SH-SY5Y (cell line): ENCODE measurements at regions not wholly inside any gene's neighbourhood (a gene's known extent, or its start where the extent isn't known, plus 50 kb on each side); places are given as distances from the start of the nearest gene placed in this dataset.

Source experiments
- GATA2 ChIP-seq: IDR thresholded peaks from 2 replicates; pipeline ENCODE4 v1.6.1; 2011; ENCODE audit warnings: mild to moderate bottlenecking, low read depth, low read length
- GATA3 ChIP-seq: IDR thresholded peaks from 2 replicates; pipeline ENCODE4 v1.6.1; 2011; ENCODE audit warnings: low read depth, mild to moderate bottlenecking, low read length, moderate library complexity

DNA sequence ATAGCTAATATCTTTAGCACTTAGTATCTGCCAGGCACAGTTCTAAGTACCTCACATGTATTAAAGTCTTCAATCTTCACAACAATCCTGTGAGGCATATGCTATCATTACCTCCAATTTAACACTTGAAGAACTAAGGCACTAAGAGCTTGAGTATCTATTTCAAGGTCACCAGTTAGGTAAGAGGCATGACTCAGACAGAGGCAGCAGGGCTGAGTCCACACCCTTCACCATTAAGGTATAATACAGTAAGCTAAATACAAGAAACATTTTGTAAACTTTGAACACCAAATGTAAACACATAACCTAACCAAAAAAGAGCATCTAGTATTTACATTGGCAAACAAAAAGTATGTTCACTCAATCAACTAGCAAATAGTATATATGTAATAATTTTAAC lies 1410.9 kb downstream of the PCDH18 start:
- TF ChIP-seq GATA2 = no peak
- TF ChIP-seq GATA3 = no peak

DNA sequence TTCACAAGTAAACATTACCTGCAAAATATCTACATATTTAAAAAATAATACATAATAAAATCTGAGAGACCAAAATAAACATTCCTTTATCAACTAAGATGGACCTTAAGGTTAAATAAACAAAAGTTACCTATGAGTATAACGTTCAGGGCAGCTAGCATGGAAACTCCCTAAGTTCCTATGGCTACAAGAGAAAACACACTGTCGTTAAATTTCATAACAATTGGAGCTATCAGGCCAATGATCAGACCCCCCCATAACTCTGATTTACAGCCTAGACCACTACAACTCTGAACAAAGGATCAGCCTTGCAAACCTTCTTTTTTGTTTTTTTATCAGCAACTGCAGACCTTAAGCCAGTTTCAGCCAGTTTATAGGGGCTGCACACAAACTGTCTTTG lies 1418.4 kb downstream of the PCDH18 start:
- TF ChIP-seq GATA2 = no peak
- no peak for TF ChIP-seq GATA3

DNA sequence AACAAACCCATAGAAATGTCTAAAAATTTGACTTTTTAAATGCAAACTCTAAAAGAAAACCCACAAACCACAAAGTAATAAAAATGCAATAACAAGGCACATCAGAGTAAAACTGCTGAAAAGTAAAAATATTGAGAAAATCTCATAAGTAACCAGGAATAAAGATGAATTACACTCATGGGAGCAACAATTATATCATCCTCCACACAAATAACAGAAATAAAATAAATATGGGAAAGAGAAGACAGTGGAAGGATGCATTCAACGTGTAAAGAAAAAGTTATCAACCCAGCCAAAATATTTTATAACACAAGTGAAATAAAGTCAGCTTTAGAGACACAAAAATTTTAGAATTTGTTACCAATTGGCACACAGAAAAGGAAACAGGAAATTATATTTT lies 1420.2 kb downstream of the PCDH18 start:
- TF ChIP-seq GATA2 (no peak), GATA3 (no peak)

- TF ChIP-seq GATA2 = no peak
- no peak for TF ChIP-seq GATA3
Measured at GRCh38 chr4:136106753-136107152, 1425.5 kb downstream of the PCDH18 start.

DNA sequence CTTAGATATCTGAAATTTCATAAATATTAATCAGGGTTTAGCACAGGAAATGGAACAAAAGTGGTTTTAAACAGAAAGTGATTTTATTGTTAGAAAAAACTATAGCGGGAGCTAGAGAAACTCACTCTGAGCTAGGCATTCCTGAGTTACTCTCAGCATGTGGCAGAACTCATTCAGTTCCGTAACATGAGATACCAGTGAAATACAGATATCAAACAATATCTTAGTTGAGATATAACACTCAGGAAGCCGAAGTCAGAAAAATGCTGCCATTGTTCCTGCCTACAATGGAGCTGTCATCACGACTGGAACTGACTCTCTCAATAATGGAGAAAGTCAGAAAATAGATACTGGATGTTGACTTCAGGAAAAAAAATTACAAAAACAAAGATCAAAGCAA lies 1428.7 kb downstream of the PCDH18 start:
- TF ChIP-seq GATA3 (no peak), GATA2 (no peak)

GRCh38 chr4:136097676-136098075 lies 1434.6 kb downstream of the PCDH18 start:
- TF ChIP-seq GATA2 (no peak), GATA3 (no peak)

- no peak for TF ChIP-seq GATA3
- TF ChIP-seq GATA2 = no peak
Measured at GRCh38 chr4:136088211-136088867, 1444.0 kb downstream of the PCDH18 start.

- TF ChIP-seq GATA2 = no peak
- no peak for TF ChIP-seq GATA3
Measured at GRCh38 chr4:136078976-136079375, 1453.3 kb downstream of the PCDH18 start.

- no peak for TF ChIP-seq GATA3
Measured at GRCh38 chr4:136056748-136057147, 1475.5 kb downstream of the PCDH18 start.

- no peak for TF ChIP-seq GATA3
- no peak for TF ChIP-seq GATA2
Measured at GRCh38 chr4:136055360-136055759, 1476.9 kb downstream of the PCDH18 start.

DNA sequence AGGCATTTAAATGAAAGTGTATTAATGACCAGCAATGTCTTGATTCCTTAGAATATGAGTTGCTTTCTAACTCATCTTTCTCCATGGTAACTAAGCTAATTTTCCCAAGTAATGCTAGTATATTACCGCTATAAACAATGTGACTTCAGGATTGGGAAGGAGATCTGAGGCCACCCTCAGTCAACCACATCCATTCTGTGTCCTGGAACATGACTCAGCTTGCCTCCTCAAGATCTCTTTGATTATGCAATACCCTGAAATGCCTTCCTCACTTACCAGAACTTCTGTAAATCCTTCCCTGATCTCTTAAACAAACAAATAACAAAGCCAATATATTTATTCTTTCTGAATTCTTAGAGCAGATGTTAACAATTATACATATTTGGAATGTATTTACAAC lies 1495.5 kb downstream of the PCDH18 start:
- no peak for TF ChIP-seq GATA3
- TF ChIP-seq GATA2 = no peak

DNA sequence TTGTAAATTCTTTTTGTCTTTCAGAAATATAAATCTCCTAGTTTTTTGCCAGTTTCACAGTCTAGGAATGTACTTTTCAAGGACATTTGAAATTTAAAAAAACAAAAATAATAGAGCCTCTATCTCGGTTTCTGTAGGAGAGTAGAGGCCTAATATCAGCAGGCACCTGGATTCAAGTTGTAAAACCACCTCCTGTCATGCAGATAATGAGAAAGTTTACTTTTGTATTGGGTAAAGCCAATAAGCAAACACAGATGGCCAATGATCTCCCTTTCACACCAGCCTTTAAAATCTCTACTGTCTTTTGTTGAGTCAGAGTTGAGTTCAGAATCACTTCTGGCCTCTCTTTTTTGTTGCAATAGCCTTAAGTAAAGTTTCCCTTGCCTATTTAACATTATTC lies 1499.9 kb downstream of the PCDH18 start:
- TF ChIP-seq GATA3 = no peak
- no peak for TF ChIP-seq GATA2

DNA sequence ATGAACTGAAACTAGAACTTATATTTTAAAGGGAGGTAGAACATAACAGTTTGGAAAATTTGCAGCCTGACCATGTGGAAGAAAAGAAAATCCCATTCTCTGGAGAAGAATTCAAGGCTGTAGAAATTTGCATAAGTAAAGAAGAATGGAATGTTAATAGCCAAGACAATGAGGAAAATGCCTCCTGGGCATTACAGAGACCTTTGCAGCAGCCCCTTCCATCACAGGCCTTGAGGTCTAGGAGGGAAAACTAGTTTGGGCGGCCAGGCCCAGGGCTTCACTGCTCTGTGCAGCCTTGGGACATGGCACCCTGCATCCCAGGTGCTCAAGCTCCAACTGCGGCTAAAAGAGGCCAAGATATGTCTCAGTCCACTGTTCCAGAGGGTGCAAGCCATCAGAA lies 1506.8 kb downstream of the PCDH18 start:
- no peak for TF ChIP-seq GATA2
- no peak for TF ChIP-seq GATA3

DNA sequence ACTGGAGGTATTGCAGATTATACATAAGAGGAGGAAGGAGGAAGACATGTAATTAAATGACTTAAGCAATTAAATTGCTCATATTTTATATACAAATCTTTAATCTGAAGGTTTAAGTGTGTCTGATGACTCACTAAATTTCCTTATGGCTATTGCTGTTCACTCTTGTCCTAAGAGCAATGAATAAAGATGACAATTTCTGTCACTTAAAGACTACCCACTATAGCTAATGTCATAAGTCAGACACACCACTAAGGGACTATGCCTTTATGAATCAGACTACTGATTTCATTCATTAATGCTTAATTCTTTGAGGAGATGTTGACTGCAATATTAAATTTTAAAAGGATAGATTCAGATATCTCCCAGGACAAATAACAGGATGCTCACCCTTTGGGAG lies 1514.7 kb downstream of the PCDH18 start:
- TF ChIP-seq GATA3 (no peak), GATA2 (no peak)

- TF ChIP-seq GATA2 (no peak), GATA3 (no peak)
Measured at GRCh38 chr4:136012220-136012619, 1520.1 kb downstream of the PCDH18 start.

DNA sequence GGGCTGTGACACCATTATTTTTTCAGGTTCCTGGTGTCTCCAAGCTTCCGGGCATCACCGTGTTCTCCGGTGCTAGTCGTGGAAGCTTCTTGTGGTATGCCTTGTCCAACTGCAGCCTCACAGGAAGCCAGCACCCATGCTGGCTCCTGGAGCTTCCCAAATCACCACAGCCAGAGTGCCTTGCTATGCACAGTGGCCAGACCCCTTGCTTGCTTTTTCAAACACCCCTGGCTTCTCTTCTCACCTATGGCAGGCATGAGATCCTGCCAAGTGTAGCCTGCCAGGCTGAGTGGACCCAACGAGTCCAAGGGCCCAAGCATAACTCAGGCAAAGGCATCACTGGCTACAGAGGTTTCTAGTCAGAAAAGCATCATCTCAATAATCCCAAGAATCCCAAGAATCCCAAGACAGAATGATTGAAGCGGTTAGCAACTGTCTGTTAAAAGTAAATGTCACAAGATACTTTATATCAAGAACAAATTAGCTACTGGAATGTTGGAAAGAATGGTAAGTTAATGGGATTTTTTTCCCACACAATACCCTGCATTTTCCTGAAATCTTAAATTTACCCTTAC lies 1522.9 kb downstream of the PCDH18 start:
- no peak for TF ChIP-seq GATA3
- TF ChIP-seq GATA2 = no peak
